HG02840 (cell line): ENCODE measurements at regions not wholly inside any gene's neighbourhood (a gene's known extent, or its start where the extent isn't known, plus 50 kb on each side); places are given as distances from the start of the nearest gene placed in this dataset.

Experiments used
- ATAC-seq: cut with Tn5 transposase; IDR thresholded peaks from one replicate; pipeline ENCODE4 v1.9.1; 2021; ENCODE audit warnings: mild to moderate bottlenecking, moderate library complexity, moderate number of reproducible peaks; ENCODE audit not compliant: unreplicated experiment, low FRiP score

DNA sequence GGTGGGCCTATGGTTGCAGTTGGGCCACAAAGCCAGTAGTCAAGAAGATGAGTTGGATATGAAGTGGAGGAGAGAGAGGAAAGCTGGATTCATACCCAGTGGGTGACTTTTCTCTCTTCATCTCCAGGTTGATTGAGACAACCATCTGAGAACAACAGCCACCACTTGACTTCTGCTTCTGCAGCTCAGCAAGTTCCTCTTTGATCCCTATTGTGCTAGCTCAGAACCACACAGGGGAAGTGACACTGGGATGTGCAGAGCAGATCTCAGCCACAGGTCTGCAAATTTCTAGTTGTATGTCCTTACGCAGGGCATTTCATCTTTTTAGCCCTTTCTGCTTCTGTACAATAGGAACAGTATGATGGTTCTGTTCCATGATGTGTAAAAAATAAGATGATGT lies 459.2 kb upstream of the ARRDC4 start:
- ATAC-seq: no peak

- no peak for ATAC-seq
Observed at GRCh38 chr15:97502038-97502437, 458.5 kb upstream of the ARRDC4 start.

GRCh38 chr15:97504031-97504792 lies 456.3 kb upstream of the ARRDC4 start:
- ATAC-seq: no peak

DNA sequence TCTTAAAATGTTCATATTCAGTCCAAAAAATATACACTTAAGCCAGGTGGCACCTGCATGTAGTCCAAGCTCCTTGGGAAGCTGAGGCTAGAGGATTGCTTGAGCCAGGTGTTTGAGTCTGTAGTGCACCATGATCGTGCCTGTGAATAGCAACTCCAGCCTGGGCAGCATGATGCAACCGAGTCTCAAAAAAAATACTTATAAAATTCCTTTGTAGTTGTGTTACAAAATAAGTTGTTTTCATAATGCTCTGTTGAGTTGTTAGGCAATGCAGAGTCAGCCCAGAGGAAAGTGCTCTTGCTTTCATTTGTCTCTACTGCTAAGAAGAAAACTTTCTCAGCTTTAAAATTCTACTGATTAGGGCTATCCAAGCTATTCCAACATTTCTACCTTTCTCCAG lies 442.8 kb upstream of the ARRDC4 start:
- no peak for ATAC-seq

GRCh38 chr15:97520689-97521088 lies 439.8 kb upstream of the ARRDC4 start:
- ATAC-seq: no peak

GRCh38 chr15:97521381-97522285 lies 438.9 kb upstream of the ARRDC4 start:
- ATAC-seq: no peak

DNA sequence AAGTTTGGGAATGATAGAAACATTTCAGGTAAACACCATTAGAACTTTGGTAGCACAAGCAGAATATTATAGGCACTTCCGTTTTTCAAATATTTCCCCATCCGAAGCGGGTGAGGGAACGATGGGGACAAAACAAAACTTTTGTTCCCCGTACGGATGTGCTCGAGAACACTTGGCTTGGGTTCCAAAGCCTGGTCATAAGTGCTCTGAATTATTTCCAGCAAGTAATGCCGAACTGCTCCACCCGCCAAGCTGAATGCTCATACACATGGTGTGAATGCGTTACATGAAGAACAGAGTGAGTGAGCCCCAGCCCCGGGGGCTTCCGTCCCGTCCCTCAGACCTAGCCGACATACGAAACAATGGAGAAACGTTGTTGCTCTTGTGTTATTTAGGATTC lies 438.2 kb upstream of the ARRDC4 start:
- ATAC-seq: no peak

DNA sequence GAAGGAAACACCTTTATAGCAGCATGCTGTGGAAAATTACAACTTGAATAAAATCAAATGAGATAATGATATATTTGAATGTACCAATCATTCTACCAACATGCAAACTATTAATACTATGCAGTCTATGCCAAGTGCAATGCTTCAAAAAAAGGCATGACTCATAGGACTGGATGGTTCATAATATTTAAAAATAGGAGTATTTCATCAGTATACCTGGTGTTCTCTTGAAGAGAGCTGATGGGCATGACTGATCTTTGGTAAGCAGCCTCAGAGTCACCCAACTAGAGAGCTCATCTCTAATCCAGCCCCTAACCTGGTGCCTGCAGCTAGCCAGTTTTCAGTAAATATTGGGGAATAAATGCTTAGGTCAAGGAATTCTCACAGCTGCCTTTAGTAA lies 434.7 kb upstream of the ARRDC4 start:
- no peak for ATAC-seq

DNA sequence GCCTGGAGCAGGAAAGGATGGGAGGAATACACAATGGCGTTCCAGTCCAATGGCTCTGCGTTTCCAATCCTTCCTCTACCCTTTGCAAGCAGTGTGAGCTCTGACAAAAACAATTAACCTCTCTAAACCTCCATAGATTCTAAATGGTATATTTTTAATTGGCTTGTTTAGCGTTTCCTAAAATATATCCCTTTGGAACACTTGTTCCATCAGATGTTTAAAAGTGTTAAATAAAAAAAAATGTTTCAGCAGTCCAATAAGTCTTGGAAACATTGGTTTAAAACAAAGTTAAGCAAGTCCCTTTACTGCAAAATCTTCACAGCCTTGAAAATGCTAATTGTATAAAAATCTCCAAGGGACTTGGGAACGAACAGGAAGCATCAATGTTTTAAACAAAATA lies 432.3 kb upstream of the ARRDC4 start:
- ATAC-seq: no peak

DNA sequence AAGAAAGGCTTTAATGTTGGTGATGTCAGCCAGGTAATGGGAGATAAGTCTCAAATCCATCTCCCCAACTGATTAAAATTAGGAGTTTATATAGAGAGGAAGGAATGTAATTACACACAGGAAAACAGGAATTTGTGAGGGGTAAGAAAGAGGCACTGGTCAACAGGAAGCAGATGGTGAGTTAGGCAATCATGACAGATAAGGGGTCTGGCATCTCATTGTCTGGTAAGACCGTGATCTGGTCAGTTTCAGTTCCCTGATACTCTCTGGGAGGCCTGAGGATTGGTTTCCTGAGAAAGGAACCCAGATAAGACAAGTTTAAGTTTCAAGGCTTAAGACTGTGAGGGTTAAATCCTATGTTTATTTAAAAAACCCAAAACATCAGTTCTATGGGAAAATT lies 414.7 kb upstream of the ARRDC4 start:
- ATAC-seq: no peak

DNA sequence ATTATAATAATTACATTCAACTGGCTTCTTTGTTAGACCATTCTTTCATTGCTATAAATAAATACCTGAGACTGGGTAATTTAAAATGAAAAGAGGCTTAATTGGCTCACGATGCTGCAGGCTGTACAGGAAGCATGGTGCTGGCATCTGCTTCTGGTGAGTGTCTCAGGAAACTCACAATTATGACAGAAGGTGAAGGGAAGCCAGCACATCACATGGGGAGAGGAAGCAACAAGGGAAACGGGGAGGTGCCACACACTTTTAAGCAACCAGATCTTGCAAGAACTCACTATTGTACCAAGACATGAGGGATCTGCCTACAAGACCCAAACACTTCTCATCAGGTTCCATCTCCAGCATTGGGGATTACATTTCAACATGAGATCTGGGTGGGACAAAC lies 413.1 kb upstream of the ARRDC4 start:
- no peak for ATAC-seq

- no peak for ATAC-seq
Observed at GRCh38 chr15:97561529-97561928, 399.0 kb upstream of the ARRDC4 start.

DNA sequence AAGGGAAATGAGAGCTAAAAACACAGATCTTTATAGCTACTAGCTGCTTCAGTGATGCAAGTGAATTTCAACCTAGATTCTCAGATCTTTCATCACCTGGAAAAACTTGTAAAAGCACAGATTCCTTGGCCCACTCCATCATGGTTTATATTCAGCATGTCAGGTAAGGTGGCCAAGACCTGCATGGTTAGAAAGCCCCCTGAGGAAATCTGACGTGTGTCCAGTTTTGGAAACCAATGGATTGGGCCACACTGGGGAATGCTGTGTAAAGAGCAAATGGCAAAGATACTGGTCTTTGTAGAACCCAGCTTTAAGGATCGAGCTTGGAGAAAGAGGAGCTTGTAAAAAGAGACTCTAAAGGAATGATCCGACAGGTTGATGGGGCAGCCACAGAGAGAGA lies 397.0 kb upstream of the ARRDC4 start:
- ATAC-seq: no peak

DNA sequence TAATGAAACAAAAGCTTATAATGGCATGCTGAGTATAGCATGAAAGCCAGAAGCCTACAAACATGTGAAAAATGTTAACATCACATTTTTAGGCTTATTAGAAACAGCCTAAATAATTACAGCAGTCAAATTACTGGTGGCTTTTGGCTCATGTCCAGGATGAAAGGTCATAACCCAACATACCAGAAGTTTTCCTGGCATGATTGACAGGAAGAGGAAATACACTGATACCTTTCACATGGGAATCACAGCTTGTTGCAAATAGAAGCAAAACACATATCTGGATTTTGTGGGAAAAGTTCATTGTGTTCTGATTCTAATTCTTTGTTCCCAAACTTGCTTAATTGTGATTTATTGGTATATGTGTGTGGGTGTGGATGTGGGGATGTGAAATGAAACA lies 393.5 kb upstream of the ARRDC4 start:
- no peak for ATAC-seq

DNA sequence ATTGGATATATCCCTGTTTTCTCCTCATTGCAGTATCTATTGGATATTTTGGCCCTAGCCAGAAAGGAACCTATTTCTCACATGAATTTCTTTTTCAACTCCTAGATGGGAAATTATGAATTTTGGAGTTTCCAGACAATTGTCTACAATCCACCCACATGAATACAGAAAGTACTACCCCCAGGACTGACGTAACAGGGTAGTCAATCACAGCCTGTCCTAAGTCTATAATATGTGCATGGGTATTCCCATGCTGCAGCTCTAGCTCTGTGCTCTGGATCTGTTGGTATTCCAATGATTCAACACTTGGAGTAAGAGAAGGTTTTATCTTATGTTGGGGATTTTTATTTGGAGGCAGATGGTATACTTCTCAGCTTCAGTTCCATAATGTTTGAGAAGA lies 393.1 kb upstream of the ARRDC4 start:
- ATAC-seq: no peak

DNA sequence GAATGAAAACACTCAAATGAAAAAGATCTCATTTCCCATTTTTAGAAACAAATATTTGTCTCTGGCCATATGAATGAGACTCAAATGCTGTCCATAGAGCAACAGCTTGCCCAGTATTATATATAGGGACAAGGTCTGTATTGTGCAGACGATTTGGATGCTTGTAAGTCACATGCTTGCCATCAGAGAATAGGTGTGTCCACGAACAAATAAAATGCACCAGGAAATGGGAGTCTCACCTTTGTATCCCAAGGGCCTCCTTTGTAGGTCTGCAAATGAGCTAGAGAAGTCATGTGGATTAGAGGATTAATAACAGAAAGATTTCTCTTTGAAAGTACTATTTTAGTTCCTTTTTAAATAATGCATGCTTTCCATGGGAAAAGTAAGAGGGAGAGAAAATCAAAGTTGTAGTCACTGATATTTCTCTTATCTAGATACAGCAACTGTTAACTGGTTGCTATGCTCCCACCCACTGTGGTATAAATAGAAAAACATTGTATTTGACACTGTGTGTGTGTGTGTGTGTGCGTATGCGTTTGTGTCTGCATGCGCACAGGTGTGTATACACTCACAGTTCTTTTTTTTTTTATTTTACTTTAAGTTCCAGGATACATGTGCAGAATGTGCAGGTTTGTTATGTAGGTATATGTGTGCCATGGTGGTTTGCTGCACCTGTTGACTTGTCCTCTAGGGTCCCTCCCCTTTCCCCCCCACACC lies 383.4 kb upstream of the ARRDC4 start:
- no peak for ATAC-seq

DNA sequence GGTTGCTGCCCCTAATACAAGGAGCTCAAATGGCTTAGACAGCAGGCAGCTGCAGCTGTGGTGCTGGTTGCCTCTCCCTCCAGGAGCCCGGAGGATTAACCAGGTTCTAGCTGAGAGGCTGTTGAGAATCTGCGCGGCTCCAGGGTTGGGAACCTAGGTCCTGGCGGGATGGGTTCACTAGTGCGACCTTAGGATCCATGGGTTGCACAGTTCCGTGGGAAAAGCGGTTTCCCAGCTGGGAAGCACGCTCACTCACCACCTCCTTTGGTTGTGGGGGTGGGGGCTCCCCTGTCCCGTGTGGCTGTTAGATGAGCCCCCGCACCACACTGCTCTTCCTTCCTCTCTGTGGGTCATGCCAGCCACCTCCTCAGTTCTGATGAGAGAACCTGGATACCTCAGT lies 375.1 kb upstream of the ARRDC4 start:
- no peak for ATAC-seq

DNA sequence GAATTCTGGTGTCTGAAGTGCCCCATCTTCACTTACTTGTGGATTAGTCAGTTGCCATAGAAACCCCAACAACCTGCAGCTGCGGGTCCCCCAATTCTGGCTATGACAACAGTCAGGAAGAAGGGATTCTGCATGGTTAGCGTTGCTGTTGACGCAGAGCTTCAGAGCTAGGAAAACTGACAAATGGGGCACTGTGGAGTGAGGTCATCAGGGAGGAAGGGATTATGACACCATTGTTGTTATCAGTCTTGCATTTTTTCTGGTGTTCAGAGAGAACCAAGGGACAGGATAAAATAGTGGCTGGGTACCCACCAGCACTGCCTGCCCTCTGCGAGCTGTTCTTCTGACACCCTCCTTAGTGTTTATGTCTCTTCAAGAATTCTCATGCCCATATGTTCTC lies 367.7 kb upstream of the ARRDC4 start:
- ATAC-seq: no peak

GRCh38 chr15:97597801-97598200 lies 362.7 kb upstream of the ARRDC4 start:
- ATAC-seq: no peak

- no peak for ATAC-seq
Observed at GRCh38 chr15:97598353-97598798, 362.1 kb upstream of the ARRDC4 start.

DNA sequence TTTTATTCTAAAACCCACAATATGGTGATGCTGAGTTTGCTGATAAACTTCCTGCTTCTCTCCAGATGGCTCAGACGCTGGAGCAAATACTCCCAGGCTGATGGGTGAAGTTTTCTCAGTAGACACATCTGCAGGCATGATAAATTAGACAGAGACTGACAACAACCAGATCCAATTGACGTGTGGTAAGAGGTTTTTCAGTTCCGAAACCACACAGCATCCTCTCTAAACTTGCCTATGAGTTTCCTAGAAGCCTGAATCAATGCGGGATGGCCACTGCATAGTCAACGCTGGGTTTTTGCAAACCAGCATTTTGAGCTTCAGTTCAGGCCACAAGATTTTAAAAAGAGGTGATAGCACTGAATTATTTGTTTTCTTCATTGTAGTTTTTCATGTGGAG lies 360.3 kb upstream of the ARRDC4 start:
- ATAC-seq: no peak
